Liver (tissue), 3 donors: ENCODE measurements at regions not wholly inside any gene's neighbourhood (a gene's known extent, or its start where the extent isn't known, plus 50 kb on each side); places are given as distances from the start of the nearest gene placed in this dataset.

Source experiments
- ATF3 ChIP-seq: IDR thresholded peaks from 2 replicates; pipeline ENCODE4 v1.6.1; 2016; ENCODE audit warnings: antibody characterized with exemption
- CTCF ChIP-seq: fragments of 150-350 bp; IDR thresholded peaks from 2 replicates; pipeline ENCODE4 v1.5.1; 2017; ENCODE audit warnings: improper control_type of control experiment, low read depth, low read length; ENCODE audit not compliant: missing input control
- EGR1 ChIP-seq, 2 donors: IDR thresholded peaks; 2 replicates each; pipeline ENCODE4 v1.6.1; 2016 to 2018; ENCODE audit warnings: antibody characterized with exemption in 2 of 2, low read depth in 2 of 2
- GABPA ChIP-seq, 2 donors: IDR thresholded peaks in 1 of 2; conservative IDR thresholded peaks in 1 of 2; 2 replicates each; pipeline ENCODE4 v1.6.1; 2016; ENCODE audit warnings: antibody characterized with exemption in 2 of 2, mild to moderate bottlenecking in 1 of 2, moderate library complexity in 1 of 2
- HNF4G ChIP-seq: IDR thresholded peaks from 2 replicates; pipeline ENCODE4 v1.6.1; 2016; ENCODE audit warnings: antibody characterized with exemption
- MAX ChIP-seq: IDR thresholded peaks from 2 replicates; pipeline ENCODE4 v1.6.1; 2016; ENCODE audit warnings: antibody characterized with exemption
- NR2F2 ChIP-seq: IDR thresholded peaks from 2 replicates; pipeline ENCODE4 v1.6.1; 2016; ENCODE audit warnings: antibody characterized with exemption
- RAD21 ChIP-seq, 2 donors: IDR thresholded peaks; 2 replicates each; pipeline ENCODE4 v1.6.1; 2016; ENCODE audit warnings: antibody characterized with exemption in 2 of 2, mild to moderate bottlenecking in 2 of 2
- REST ChIP-seq: IDR thresholded peaks from 2 replicates; pipeline ENCODE4 v1.6.1; 2016; ENCODE audit warnings: antibody characterized with exemption, mild to moderate bottlenecking
- SP1 ChIP-seq: IDR thresholded peaks from 2 replicates; pipeline ENCODE4 v1.6.1; 2018; ENCODE audit warnings: antibody characterized with exemption, mild to moderate bottlenecking
- YY1 ChIP-seq: IDR thresholded peaks from 2 replicates; pipeline ENCODE4 v1.6.1; 2016; ENCODE audit warnings: antibody characterized with exemption, mild to moderate bottlenecking
- ZBTB33 ChIP-seq: IDR thresholded peaks from 2 replicates; pipeline ENCODE4 v1.6.1; 2016; ENCODE audit warnings: antibody characterized with exemption
- donor health status: healthy.
- donor health status: healthy.

- TF ChIP-seq ATF3: no peak
- no peak for TF ChIP-seq CTCF
- no peak for TF ChIP-seq REST
- TF ChIP-seq MAX: no peak
- no peak for TF ChIP-seq YY1
- TF ChIP-seq RAD21 (IDR thresholded peaks at IDR 0.05): no peak
- TF ChIP-seq HNF4G: no peak
- no peak for TF ChIP-seq NR2F2
- TF ChIP-seq GABPA (IDR thresholded peaks at IDR 0.05 in 1 of 2, conservative IDR thresholded peaks at IDR 0.05 in 1 of 2): no peak
- no peak for TF ChIP-seq ZBTB33
- TF ChIP-seq SP1: no peak
- no peak for TF ChIP-seq EGR1 (IDR thresholded peaks at IDR 0.05; ENCODE audit: low read depth in 2 of 2)
These were observed 62.2 kb upstream of the MYCBP2 start for GRCh38 chr13:77388944-77389624.
